ENCODE measurements at regions not wholly inside any gene's neighbourhood (a gene's known extent, or its start where the extent isn't known, plus 50 kb on each side); places are given as distances from the start of the nearest gene placed in this dataset.

- no peak for DNase-seq
Observed at GRCh38 chr10:4661511-4662255, 164.3 kb upstream of the AKR1E2 start.

GRCh38 chr10:4658777-4659176 lies 167.2 kb upstream of the AKR1E2 start:
- no peak for DNase-seq

DNA sequence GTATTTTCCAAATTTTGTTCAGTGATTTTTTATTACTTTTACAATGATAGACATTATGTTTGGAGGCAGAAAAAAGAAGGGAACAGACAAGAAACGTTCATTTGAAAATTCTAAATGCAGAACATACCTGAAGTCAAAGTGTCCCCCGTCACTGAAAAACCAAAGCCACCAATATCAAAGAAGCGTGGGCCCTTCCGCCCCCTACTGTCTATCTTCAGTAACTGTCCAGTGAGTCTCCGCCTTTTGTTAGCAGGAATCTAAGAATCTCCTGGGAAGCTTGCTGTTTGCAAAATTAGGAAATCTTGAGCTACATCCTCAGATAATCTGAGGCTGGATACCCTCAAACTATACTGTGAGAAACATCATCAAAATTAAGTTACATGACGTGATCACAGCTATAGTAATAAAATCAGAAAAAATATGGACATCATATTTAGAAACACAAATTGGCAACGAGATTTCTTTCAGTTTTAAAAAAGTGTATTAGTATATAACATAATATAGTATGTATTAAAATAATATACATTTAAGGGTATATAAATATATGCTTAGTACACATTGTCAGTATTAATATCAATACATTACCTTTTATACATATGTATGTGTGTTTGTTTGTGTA lies 169.3 kb upstream of the AKR1E2 start:
- DNase-seq, result peak; percentile 44

DNA sequence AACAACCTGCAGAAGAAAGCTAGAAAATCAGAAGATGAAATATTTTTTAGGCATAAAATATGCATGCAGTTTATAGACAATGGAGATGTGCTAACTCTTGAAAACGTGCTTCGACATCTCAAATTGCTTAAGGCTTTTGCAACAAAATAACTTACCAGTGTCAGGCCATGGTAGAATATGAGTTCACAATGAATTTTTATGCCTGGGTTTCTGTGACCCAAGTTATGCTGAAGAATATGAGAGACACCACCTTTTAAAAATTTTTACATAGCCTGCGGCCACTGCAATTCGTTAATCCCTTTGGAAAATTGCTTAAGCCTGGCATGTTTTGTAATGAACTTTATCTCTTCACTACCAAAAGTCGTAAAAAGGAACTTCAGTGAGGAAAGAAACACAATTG lies 170.1 kb upstream of the AKR1E2 start:
- no peak for DNase-seq

DNA sequence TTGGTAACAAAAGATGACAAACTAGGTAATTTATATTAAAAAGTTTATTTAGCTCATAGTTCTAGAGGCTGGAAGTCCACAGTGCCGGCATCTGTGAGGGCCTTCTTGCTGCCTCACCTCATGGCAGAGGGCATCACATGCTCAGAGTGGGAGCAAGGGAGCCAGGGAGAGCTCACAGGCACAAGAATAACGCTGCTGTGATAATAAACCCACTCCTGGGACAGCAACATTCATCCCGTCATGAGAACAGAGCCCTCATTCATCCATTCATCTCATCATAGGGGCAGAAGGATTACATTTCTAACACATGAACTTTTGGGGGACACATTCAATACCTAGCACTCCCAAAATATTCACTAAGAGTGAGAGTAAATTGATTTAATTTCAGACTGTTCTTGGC lies 170.6 kb upstream of the AKR1E2 start:
- no peak for DNase-seq

DNA sequence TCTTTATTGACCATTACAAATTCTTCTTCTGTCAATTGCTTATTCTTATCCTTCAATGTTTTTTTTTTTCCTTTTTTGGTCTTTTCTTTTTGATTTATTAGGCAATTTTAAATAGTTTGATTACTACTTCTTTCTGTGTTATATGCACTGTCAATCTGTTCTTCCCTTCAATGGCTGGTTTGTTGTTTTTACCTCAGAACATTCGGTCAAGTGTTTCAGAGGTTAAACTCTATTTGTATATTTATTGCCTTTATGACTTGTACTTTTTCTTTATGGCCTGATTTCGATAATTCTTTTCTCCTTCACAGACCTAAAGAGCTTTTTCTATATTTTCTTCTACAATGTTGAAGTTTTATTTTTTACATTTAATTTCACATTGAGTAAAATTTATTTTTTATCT lies 171.5 kb upstream of the AKR1E2 start:
- DNase-seq, result no peak

GRCh38 chr10:4653160-4653559 lies 172.8 kb upstream of the AKR1E2 start:
- DNase-seq, result no peak

DNA sequence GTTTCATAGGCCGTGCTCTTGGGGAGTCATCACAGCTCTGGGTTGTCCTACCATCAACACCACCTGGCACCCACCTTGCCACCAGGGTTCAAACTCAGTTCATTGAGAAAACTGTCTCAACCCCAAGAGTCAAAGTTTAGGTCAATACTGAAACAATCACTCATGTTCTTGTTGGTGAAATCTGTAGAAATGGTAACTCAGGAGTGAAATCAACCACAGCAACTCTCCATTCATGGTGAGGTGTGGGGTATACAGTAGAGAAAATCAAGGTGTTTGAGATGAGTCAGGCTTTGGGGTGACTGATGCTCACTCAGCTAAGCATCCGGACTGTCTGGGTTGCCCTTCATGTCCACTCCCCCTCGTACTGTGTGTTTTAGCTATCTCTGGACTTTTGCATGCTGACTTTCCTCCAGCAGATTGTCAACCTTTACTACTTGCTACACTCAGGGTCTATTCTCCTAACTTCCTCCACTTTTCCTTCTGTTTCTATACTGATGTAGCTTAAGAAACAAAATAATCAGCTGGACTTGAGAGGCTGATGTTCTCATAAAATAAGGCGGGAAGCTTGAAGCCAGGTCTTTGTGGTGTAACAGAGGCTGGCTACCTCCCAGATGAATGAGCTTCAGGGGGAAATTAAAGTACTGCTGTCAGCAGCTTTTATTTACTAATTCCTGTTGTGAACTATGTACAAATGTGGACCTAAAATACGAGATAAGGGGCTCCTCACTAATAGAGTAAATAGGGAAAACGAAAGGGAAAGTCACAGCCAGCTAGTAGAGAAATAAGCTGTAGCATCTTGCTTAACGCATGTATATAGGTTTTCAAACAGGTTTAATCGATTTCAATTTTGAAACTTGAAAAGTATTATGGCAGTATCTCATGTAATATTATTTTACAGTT lies 173.6 kb upstream of the AKR1E2 start:
- no peak for DNase-seq

GRCh38 chr10:4651404-4652037 lies 174.5 kb upstream of the AKR1E2 start:
- peak; percentile 67 for DNase-seq

DNA sequence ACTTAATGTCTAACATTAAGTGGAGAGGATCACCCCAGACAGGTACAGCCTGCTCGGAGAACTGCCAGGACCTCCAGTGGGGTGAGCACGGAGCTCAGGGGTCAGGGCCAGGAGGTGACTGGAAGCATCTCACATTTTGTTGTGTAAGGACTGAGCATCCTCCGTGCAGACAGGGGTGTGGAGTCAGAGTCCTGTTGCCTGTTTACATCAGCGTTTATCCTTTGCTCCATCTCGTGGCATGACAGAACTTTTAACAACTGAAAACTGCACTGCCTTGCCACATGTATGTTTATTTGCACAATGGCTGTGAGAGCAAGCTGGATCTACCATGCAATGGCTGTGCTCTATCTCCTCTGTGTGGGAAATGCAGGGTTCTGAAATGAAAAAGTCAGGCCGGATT lies 175.4 kb upstream of the AKR1E2 start:
- no peak for DNase-seq

GRCh38 chr10:4649886-4650508 lies 176.0 kb upstream of the AKR1E2 start:
- DNase-seq, result peak; percentile 4

DNA sequence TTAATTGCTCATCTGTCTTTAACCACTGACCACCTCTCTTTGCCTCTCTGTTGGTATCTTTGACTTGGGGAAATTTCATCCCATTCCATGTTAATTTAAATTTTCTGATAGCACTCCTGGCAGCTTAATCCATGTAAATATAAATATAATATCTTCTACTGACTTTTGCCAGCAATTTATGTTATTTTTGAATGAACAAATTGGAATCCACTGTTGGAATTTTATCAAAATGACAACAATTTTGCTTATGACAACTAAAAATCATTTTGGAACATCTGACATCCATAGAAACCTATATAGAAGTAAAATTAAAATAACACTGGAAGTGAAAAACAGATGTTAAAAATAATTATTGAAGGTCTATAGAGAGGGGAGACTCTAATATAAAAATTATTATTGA lies 176.5 kb upstream of the AKR1E2 start:
- no peak for DNase-seq

DNA sequence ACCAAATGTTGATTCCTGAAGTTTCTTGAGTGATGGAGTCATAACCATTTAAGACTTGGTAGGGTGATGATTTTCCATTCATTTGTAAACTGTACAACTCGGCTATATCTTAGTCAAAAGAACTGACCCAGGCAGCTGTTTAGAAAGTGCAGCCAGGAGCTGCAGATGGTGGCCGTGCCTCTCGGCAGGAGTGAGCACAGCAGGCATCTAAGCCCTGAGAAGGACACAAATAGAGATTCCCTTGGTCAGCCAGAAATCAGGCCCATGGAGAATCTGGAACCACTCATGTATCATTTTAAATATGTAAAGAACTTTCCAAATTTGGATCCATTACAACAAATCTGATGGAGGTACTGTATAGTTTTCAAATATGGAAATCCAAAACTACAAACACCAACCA lies 177.0 kb upstream of the AKR1E2 start:
- DNase-seq, result no peak

DNA sequence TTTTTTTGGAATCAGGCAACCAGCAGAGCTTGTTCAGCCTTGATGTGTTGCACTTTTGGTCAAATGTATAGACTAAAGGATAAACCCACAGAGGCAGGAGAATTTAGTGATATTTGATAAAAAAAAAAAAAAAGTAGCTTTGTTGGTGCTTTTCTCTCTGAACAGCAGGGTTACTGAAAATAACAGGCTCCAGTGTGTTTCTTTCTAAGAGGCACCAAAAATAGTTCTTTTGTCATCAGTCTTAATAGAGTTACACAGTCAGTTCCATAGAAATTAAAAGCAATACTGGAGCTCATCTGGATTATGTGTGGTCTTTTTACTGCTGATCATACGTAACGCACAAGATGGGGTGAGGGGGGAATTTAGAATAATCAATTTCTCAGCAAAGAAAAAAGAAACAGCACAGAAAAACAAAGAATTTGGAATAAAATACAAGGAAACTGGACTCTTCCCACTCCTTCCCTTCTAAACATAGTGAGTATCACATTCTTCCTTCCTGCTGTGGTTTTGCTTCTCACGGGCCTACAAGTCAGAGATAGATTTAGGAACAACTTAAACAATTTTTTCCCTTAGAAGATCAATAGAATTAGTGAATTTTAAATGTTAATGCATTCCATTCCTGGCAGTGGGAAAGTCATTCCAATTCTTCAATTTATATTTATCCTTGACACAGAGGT lies 178.8 kb upstream of the AKR1E2 start:
- no peak for DNase-seq

GRCh38 chr10:4646547-4646946 lies 179.5 kb upstream of the AKR1E2 start:
- DNase-seq, result no peak

DNA sequence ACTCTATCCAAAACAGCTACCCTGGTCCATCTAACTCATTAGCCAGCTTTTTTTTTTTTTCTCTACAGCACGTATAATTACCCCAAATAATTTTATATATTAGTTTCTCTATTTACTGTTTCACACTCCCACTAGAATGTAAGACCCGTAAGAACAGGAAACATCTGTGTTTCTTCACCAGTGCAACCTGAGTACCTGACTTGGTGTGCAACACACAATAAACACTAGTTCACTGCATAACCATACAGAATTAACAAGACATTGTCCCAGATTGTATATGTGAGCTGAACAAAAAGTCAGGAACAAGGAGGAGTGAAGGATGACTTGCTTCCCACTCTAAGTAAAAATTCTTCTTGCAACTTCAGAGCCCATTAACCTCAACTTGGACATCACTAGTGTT lies 180.2 kb upstream of the AKR1E2 start:
- no peak for DNase-seq

GRCh38 chr10:4643471-4643870 lies 182.5 kb upstream of the AKR1E2 start:
- DNase-seq, result no peak

DNA sequence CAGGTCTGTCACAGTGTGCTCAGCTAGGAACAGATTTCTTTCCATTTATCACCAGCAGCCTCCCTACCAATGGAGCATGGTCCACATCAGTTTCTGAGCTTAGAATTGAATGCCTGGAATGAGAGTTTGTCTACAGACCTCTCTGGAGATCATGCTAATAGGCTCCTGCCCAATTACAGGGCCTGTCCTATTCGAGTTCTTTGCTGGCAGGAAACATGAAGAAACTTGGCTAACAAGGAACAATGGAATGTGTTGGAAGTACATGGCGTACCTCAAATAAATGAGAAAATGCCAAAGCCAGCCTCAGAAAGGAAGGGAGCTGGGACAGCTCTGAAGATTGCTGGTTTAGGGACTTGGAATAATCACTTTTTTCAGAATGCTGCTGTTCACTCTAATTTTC lies 186.0 kb upstream of the AKR1E2 start:
- no peak for DNase-seq

- DNase-seq, result no peak
Observed at GRCh38 chr10:4638099-4638498, 187.9 kb upstream of the AKR1E2 start.

DNA sequence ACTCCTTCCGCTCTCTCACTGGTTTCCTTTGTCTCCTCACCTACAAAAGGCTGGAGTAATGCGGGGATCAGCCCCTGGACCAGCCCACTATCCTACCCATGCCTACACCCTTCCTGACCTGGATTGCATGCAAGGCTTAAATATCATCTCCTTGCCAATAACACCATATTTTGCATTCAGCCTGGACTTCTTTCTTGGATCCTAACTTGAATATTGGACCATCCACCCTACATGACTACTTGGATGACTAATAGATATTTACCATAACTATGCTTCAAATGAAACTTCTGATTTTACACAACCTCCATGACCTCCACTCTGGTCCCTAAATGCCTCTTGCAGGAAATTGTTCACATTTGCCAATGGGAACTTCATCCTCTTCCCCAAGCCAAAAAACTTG lies 188.3 kb upstream of the AKR1E2 start:
- no peak for DNase-seq

- DNase-seq, result no peak
Observed at GRCh38 chr10:4635883-4636282, 190.1 kb upstream of the AKR1E2 start.

DNA sequence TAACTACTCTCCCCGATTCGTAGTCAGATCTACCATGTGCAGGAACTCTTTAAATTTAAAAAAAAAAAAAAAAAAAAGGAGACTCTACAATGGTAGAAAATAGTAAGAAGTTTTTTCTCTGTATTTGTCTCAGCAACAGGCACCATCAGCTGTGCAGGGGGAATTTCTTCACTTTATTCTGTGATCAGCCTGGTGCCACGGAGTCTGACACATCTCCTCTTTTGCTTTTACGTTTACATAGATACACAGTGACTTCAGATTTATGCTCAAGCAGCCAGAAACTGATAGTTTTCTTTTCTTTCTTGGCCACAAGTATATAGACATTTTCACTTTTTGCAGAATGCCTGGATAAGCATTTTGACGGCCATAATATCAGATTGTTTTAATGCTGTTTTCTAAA lies 190.6 kb upstream of the AKR1E2 start:
- DNase-seq, result no peak
